ENCODE measurements at regions not wholly inside any gene's neighbourhood (a gene's known extent, or its start where the extent isn't known, plus 50 kb on each side); places are given as distances from the start of the nearest gene placed in this dataset.

DNA sequence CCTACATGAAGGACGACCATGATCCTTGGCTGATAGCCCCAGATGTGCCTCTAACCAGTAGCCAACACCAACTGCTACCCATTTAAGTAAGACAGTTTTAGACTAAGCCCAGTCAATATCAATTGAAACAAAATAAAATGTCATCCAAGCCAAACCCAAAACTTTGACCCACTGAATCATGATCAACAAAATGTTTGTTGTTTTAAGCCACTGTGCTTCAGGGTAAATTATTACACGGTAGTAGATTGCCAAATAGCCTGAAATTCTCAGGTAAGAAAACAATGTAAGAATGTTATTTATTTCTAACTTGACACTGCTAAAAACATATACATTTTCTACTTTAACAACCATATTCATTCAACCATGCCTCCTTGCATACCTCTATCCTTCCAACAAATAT, 105.5 kb upstream of the PAPPA start:
- no peak for ATAC-seq
- no peaks in the 10 kb centered on the region for H3K4me1 ChIP-seq (ENCODE audit: control insufficient read depth, insufficient read depth, low read length)
- no peak overlapping the region for H3K27ac ChIP-seq (ENCODE audit: low read length)
- BruUV-seq (replicated peaks) = no TSS peak
- ChIA-PET POLR2A (no interaction called here), CTCF (no interaction called here)
- in situ Hi-C loops (cut with HindIII; ENCODE audit: low pct_unique_long_range_greater_than_20kb, low sequenced_read_pairs) = no loop called here
- intact Hi-C loops (cut with micrococcal nuclease; ENCODE audit: unreplicated experiment) = no loop called here
- TF ChIP-seq TCF7L2 (IDR thresholded peaks at IDR 0.05; ENCODE audit: low read depth, low read length) (no peak), SIN3A (IDR thresholded peaks at IDR 0.05; ENCODE audit: borderline replicate concordance, insufficient read depth, low read depth, low read length) (no peak), POLR2AphosphoS5 (IDR thresholded peaks at IDR 0.05; ENCODE audit: low read depth, low read length) (no peak)
- TF ChIP-seq, protein P1, sequence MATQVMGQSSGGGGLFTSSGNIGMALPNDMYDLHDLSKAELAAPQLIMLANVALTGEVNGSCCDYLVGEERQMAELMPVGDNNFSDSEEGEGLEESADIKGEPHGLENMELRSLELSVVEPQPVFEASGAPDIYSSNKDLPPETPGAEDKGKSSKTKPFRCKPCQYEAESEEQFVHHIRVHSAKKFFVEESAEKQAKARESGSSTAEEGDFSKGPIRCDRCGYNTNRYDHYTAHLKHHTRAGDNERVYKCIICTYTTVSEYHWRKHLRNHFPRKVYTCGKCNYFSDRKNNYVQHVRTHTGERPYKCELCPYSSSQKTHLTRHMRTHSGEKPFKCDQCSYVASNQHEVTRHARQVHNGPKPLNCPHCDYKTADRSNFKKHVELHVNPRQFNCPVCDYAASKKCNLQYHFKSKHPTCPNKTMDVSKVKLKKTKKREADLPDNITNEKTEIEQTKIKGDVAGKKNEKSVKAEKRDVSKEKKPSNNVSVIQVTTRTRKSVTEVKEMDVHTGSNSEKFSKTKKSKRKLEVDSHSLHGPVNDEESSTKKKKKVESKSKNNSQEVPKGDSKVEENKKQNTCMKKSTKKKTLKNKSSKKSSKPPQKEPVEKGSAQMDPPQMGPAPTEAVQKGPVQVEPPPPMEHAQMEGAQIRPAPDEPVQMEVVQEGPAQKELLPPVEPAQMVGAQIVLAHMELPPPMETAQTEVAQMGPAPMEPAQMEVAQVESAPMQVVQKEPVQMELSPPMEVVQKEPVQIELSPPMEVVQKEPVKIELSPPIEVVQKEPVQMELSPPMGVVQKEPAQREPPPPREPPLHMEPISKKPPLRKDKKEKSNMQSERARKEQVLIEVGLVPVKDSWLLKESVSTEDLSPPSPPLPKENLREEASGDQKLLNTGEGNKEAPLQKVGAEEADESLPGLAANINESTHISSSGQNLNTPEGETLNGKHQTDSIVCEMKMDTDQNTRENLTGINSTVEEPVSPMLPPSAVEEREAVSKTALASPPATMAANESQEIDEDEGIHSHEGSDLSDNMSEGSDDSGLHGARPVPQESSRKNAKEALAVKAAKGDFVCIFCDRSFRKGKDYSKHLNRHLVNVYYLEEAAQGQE (IDR thresholded peaks at IDR 0.05; ENCODE audit: insufficient read depth in 1 of 2, low read depth in 2 of 2, low read length in 1 of 2) = no peak
- TF ChIP-seq, protein P2, sequence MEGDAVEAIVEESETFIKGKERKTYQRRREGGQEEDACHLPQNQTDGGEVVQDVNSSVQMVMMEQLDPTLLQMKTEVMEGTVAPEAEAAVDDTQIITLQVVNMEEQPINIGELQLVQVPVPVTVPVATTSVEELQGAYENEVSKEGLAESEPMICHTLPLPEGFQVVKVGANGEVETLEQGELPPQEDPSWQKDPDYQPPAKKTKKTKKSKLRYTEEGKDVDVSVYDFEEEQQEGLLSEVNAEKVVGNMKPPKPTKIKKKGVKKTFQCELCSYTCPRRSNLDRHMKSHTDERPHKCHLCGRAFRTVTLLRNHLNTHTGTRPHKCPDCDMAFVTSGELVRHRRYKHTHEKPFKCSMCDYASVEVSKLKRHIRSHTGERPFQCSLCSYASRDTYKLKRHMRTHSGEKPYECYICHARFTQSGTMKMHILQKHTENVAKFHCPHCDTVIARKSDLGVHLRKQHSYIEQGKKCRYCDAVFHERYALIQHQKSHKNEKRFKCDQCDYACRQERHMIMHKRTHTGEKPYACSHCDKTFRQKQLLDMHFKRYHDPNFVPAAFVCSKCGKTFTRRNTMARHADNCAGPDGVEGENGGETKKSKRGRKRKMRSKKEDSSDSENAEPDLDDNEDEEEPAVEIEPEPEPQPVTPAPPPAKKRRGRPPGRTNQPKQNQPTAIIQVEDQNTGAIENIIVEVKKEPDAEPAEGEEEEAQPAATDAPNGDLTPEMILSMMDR (IDR thresholded peaks at IDR 0.05) = no peak
- no peaks in the 10 kb centered on the region for H3K36me3 ChIP-seq (ENCODE audit: control insufficient read depth, insufficient read depth, low read length)
- H3K27me3 ChIP-seq (ENCODE audit: control insufficient read depth, insufficient read depth, low read length) = no peaks in the 10 kb centered on the region
- H3K9me3 ChIP-seq (ENCODE audit: control insufficient read depth, insufficient read depth, low read depth, low read length) = no peaks in the 10 kb centered on the region
- H3K4me3 ChIP-seq (ENCODE audit: low read depth in 2 of 2, low read length in 2 of 2) = no peak overlapping the region
- no peak for DNase-seq (ENCODE audit: low read depth, low spot score)

DNA sequence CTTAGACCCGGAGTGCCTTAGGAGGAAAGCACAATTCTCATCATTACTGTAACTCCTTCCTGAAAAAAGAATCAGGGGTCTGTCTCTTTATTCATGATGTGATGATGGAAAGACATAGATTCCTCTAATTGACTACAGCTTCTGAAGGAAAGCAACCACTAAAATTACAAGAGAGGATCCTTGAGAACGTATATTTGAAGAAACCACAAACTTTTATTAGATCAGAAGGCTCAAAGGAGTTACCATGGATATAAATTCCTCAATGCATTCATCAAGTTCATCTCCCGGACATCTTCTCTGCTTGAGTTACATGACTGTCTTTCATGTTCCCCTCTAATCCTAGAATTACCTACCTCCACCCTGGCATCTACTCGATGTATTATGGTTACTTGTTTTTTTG, 104.1 kb upstream of the PAPPA start:
- ATAC-seq (no peak), DNase-seq (ENCODE audit: low read depth, low spot score) (no peak)
- Histone ChIP-seq H3K4me1 (ENCODE audit: control insufficient read depth, insufficient read depth, low read length) (no peaks in the 10 kb centered on the region), H3K36me3 (ENCODE audit: control insufficient read depth, insufficient read depth, low read length) (no peaks in the 10 kb centered on the region), H3K27ac (ENCODE audit: low read length) (no peak overlapping the region), H3K4me3 (ENCODE audit: low read depth in 2 of 2, low read length in 2 of 2) (no peak overlapping the region), H3K27me3 (ENCODE audit: control insufficient read depth, insufficient read depth, low read length) (no peaks in the 10 kb centered on the region), H3K9me3 (ENCODE audit: control insufficient read depth, insufficient read depth, low read depth, low read length) (no peaks in the 10 kb centered on the region)
- TF ChIP-seq TCF7L2 (IDR thresholded peaks at IDR 0.05; ENCODE audit: low read depth, low read length) = no peak
- TF ChIP-seq SIN3A (IDR thresholded peaks at IDR 0.05; ENCODE audit: borderline replicate concordance, insufficient read depth, low read depth, low read length) = no peak
- TF ChIP-seq, protein P1 (IDR thresholded peaks at IDR 0.05; ENCODE audit: insufficient read depth in 1 of 2, low read depth in 2 of 2, low read length in 1 of 2) = no peak
- TF ChIP-seq, protein P2 (IDR thresholded peaks at IDR 0.05) = no peak
- TF ChIP-seq POLR2AphosphoS5 (IDR thresholded peaks at IDR 0.05; ENCODE audit: low read depth, low read length) = no peak
- ChIA-PET CTCF (no interaction called here), POLR2A (no interaction called here)
- in situ Hi-C loops (cut with HindIII; ENCODE audit: low pct_unique_long_range_greater_than_20kb, low sequenced_read_pairs) (no loop called here), intact Hi-C loops (cut with micrococcal nuclease; ENCODE audit: unreplicated experiment) (no loop called here)
- no TSS peak for BruUV-seq (replicated peaks)
